ENCODE measurements at regions not wholly inside any gene's neighbourhood (a gene's known extent, or its start where the extent isn't known, plus 50 kb on each side); places are given as distances from the start of the nearest gene placed in this dataset.

DNA sequence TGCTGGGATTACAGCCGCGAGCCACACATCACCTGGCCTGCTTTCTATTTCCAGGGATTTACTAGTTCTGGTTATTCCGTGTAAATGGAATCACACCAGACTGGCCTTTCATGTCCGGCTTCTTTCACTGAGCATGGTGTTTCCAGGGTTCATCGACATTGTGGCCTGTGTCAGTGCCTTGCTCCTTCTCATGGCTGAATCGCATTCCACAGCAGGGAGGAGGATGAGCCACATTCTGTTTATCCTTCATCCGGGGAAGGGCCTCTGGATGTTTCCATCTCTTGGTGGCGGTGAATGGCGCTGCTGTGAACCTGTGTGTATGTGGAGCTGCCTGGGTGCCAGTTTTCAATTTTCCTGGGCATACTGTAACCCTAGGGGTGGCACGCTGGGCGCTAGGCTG lies 58.7 kb upstream of the RNU6ATAC start:
- Mint-ChIP-seq H3K9me3 (no peaks in the 10 kb centered on the region), H3K36me3 (no peaks in the 10 kb centered on the region), H3K27me3 (no peaks in the 10 kb centered on the region), H3K4me1 (ENCODE audit: low read depth) (no peaks in the 10 kb centered on the region), H3K27ac (no peak overlapping the region), H3K4me3 (no peak overlapping the region)
- ChIA-PET CTCF (no interaction called here), POLR2A (no interaction called here)
- intact Hi-C loops (cut with micrococcal nuclease) = no loop called here
- no peak for DNase-seq

DNA sequence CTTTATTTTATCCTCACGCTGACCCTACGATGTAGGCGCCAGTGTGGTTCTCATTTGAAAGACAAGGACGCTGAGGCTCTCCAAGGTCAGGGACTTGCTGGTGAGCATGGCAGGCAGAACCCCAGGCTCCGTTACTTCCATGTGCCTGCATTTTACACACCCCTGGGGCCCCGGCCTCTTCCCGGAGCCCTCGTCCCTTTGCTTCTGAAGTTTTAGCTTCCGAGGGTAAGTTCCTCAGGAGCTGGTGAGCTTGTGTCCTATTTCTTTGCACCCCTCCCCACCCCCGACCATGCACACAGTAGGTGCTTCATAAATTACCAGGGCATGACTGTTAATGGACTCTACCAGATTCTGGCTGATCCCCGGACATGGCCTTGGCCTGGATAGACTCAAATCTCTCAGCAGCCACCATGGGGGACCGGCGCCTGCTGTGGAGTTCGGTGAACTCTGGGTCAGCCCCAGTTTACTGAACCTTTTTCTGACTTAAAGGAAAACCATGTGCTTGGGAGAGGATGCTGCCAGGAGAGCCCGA lies 59.3 kb upstream of the RNU6ATAC start:
- Mint-ChIP-seq H3K4me1 (ENCODE audit: low read depth) (no peaks in the 10 kb centered on the region), H3K27me3 (no peaks in the 10 kb centered on the region), H3K9me3 (no peaks in the 10 kb centered on the region), H3K36me3 (no peaks in the 10 kb centered on the region), H3K27ac (no peak overlapping the region), H3K4me3 (no peak overlapping the region)
- POLR2A ChIA-PET = no interaction called here
- CTCF ChIA-PET = no interaction called here
- intact Hi-C loops (cut with micrococcal nuclease) = no loop called here
- no peak for DNase-seq

DNA sequence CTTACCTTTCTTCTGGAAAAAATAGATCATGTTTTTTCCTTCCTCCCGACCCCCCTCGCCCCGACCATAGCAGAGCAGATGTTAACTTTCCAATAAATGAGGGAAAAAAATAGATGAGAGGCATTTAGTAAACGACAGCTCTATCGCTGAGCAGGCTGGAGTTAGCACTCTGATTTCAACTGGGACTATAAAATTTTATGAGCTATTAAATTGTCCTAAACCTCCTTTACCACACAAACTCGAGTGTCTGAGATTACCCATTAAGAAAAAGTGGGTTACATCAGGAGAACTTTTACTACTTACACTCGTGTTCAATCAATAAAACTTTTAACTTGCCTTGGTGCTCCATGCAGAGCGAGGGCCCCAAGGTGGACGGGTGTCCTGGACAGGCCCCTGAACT lies 59.8 kb upstream of the RNU6ATAC start:
- H3K36me3 Mint-ChIP-seq = no peaks in the 10 kb centered on the region
- intact Hi-C loops (cut with micrococcal nuclease) = no loop called here
- H3K4me3 Mint-ChIP-seq = no peak overlapping the region
- no peak overlapping the region for H3K27ac Mint-ChIP-seq
- ChIA-PET CTCF (no interaction called here), POLR2A (no interaction called here)
- H3K4me1 Mint-ChIP-seq (ENCODE audit: low read depth) = no peaks in the 10 kb centered on the region
- H3K27me3 Mint-ChIP-seq = no peaks in the 10 kb centered on the region
- no peaks in the 10 kb centered on the region for H3K9me3 Mint-ChIP-seq
- no peak for DNase-seq

GRCh38 chr9:134224567-134225093 lies 60.3 kb upstream of the RNU6ATAC start:
- Mint-ChIP-seq H3K27me3 (no peaks in the 10 kb centered on the region), H3K27ac (no peak overlapping the region), H3K9me3 (no peaks in the 10 kb centered on the region), H3K4me3 (no peak overlapping the region), H3K4me1 (ENCODE audit: low read depth) (no peaks in the 10 kb centered on the region), H3K36me3 (no peaks in the 10 kb centered on the region)
- CTCF ChIA-PET = no interaction called here
- no peak for DNase-seq
- intact Hi-C loops (cut with micrococcal nuclease) = no loop called here
- POLR2A ChIA-PET = no interaction called here

GRCh38 chr9:134225186-134225585 lies 60.8 kb upstream of the RNU6ATAC start:
- Mint-ChIP-seq H3K27ac (no peak overlapping the region), H3K4me1 (ENCODE audit: low read depth) (no peaks in the 10 kb centered on the region), H3K36me3 (no peaks in the 10 kb centered on the region), H3K4me3 (no peak overlapping the region), H3K27me3 (no peaks in the 10 kb centered on the region), H3K9me3 (no peaks in the 10 kb centered on the region)
- intact Hi-C loops (cut with micrococcal nuclease) = no loop called here
- ChIA-PET CTCF (no interaction called here), POLR2A (no interaction called here)
- no peak for DNase-seq

DNA sequence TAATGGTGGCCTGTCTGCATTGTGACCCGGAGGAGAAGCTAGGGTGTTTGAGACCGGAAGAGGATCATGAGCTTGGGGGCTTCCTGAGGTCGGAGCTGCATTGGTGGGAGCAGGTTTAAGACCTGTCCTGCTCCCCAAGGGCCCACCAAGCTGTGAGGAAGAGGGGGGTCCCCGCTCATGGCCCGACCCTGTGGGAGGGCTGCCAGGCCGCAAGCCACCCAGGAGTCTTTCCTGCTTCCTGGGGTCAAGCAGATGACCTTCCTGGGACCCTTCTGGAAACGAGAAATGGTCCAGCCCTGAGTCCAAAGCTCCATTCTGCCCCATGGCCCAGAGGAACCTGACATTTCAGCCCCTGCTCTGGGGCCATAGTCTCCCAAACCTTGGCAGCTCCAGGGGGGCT lies 61.5 kb upstream of the RNU6ATAC start:
- DNase-seq = no peak
- H3K9me3 Mint-ChIP-seq = no peaks in the 10 kb centered on the region
- no peak overlapping the region for H3K4me3 Mint-ChIP-seq
- ChIA-PET CTCF (no interaction called here), POLR2A (no interaction called here)
- intact Hi-C loops (cut with micrococcal nuclease) = no loop called here
- H3K4me1 Mint-ChIP-seq (ENCODE audit: low read depth) = no peaks in the 10 kb centered on the region
- no peaks in the 10 kb centered on the region for H3K27me3 Mint-ChIP-seq
- H3K27ac Mint-ChIP-seq = no peak overlapping the region
- H3K36me3 Mint-ChIP-seq = no peaks in the 10 kb centered on the region

DNA sequence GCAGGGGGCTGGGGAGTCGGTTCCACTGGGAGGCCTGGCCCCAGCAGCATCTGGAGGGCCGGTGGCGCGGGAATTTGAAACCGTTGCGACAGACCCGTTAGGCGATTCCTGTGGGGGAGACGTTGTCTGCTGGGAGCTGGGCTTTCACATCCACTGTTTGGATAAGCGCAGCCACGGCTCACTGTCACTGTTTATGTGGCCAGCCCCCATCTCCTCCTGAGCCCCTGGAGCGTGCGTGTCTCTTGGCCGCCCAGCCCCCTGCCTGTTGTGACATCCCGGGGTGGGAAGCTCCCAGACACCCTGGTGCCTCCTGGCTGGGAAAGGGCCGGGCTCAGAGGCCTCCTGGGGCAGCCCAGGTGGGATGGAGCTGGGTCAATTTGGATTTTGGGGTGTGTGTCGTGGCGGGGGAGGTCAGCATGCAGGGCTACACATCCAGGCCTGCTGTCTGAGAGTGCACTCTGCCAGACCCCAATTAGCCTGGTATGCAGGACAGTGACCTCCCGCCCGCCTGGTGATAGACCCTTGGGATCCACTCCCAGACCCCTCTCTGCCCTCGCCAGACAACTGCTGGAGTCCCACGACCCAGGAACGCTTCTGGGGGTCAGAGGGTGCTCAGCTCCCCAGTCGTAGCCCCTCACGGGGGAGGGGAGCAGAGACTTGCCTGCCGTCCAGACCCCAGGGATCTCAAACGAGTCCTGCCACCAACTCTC lies 62.0 kb upstream of the RNU6ATAC start:
- intact Hi-C loops (cut with micrococcal nuclease) = no loop called here
- Mint-ChIP-seq H3K4me1 (ENCODE audit: low read depth) (no peaks in the 10 kb centered on the region), H3K4me3 (no peak overlapping the region), H3K27ac (no peak overlapping the region), H3K9me3 (no peaks in the 10 kb centered on the region), H3K36me3 (no peaks in the 10 kb centered on the region), H3K27me3 (no peaks in the 10 kb centered on the region)
- no peak for DNase-seq
- ChIA-PET CTCF (no interaction called here), POLR2A (no interaction called here)

- Mint-ChIP-seq H3K36me3 (no peaks in the 10 kb centered on the region), H3K4me3 (no peak overlapping the region), H3K4me1 (ENCODE audit: low read depth) (no peaks in the 10 kb centered on the region), H3K9me3 (no peaks in the 10 kb centered on the region), H3K27me3 (peaks cover 2% of the 10 kb centered on the region), H3K27ac (no peak overlapping the region)
- DNase-seq = no peak
- intact Hi-C loops (cut with micrococcal nuclease) = no loop called here
- CTCF ChIA-PET = no interaction called here
- POLR2A ChIA-PET = no interaction called here
These were observed 63.4 kb upstream of the RNU6ATAC start for GRCh38 chr9:134227451-134228411.

GRCh38 chr9:134228649-134229048 lies 64.3 kb upstream of the RNU6ATAC start:
- no peaks in the 10 kb centered on the region for H3K36me3 Mint-ChIP-seq
- intact Hi-C loops (cut with micrococcal nuclease) = no loop called here
- peaks cover 2% of the 10 kb centered on the region for H3K27me3 Mint-ChIP-seq
- DNase-seq = no peak
- no peaks in the 10 kb centered on the region for H3K4me1 Mint-ChIP-seq (ENCODE audit: low read depth)
- no peak overlapping the region for H3K27ac Mint-ChIP-seq
- ChIA-PET POLR2A (no interaction called here), CTCF (no interaction called here)
- H3K9me3 Mint-ChIP-seq = no peaks in the 10 kb centered on the region
- no peak overlapping the region for H3K4me3 Mint-ChIP-seq

DNA sequence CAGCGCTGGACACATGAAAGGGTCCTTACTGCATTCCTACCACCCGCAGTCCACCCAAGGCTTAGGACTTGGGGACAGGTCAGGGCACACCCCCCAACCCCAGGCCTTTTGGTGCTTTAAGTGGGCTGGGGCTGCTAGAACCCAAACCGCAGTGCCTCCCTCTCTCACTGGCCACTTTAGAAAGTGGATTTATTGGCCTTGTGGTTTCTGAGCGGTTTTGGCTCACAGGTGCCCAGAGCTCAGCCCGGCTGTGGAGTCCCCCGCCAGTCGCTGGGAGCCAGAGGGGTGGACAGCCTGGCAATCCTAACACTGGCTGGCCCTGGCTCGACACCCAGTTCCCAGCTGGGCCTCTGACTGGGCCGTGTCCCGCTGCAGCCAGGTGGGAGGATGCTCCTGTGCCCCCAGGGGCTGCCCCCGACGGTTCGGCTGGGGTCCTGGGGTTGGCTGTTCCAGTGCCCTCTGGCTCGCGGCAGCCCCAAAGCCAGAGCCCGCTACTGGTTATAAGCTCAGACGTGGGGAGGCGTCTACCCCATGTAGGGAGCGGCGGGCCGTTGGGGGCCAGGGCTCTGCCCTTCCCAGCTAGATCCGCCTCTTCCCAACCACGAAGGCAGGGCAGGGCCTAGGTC lies 65.2 kb upstream of the RNU6ATAC start:
- CTCF ChIA-PET = no interaction called here
- Mint-ChIP-seq H3K4me3 (no peak overlapping the region), H3K27ac (no peak overlapping the region), H3K4me1 (ENCODE audit: low read depth) (no peaks in the 10 kb centered on the region), H3K36me3 (no peaks in the 10 kb centered on the region), H3K27me3 (peaks cover 2% of the 10 kb centered on the region), H3K9me3 (no peaks in the 10 kb centered on the region)
- DNase-seq = no peak
- POLR2A ChIA-PET = no interaction called here
- intact Hi-C loops (cut with micrococcal nuclease) = no loop called here

DNA sequence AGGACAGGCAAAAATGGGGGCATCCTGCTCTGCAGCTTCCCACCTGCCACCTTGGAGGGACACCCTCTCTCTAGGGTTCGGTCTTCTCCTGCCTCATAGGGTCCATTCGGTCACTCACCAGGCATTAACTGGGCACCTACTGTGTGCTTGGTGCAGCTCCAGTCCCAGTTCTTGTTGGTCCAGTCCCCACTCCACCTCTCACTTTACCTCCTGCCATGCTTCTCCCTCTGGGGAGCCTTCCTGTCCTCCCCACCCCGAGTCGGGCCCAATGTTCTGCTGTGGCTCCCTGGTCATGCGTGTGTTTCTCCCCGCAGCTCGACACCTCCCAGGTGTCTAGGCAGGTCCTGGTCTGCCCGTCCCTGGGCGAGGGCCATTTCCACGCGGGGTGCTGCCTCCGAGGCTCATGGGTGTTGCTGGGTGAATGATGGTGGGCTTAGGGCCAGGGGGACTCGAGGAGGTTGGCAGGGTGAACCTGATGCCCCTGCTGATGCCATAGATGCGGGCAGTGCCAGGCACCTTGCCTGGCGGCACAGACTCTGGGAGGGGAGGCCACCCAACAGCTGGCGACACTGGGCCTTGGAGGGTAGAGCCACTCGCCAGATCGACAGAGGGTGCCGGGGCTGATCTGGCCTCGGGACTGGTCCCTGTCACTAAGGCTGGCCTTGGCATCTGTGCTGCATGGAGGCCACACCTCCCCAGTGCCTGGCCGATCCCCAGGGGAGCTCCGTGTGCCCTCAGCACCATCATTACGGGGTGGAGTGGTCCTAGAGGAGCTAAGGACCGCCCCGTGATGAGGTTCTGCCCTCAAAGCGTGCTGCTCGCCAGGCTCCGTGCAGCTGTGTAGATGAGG lies 66.0 kb upstream of the RNU6ATAC start:
- H3K36me3 Mint-ChIP-seq = no peaks in the 10 kb centered on the region
- H3K9me3 Mint-ChIP-seq = no peaks in the 10 kb centered on the region
- no peaks in the 10 kb centered on the region for H3K4me1 Mint-ChIP-seq (ENCODE audit: low read depth)
- no peak overlapping the region for H3K4me3 Mint-ChIP-seq
- intact Hi-C loops (cut with micrococcal nuclease) = no loop called here
- POLR2A ChIA-PET = no interaction called here
- CTCF ChIA-PET = no interaction called here
- no peak for DNase-seq
- peaks cover 2% of the 10 kb centered on the region for H3K27me3 Mint-ChIP-seq
- no peak overlapping the region for H3K27ac Mint-ChIP-seq

DNA sequence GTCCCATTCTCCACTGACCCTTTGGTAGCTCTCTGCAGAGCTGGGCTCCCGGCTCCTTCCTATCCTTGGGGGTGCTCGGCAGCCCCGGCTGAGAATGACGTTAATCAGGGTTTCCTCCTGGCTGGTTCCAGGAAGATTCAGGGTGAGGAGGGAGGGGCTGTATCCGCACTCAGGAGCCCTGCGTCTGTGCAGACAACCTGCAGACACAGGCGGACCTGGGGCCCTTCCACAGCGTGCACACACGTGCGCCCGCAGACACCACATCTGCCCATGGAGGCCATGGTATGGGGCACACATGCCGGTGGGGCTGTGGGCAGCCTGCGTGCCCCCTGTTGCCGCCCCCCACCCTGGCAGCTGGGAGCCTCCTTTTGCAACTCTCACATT lies 66.6 kb upstream of the RNU6ATAC start:
- H3K4me3 Mint-ChIP-seq = no peak overlapping the region
- H3K27ac Mint-ChIP-seq = no peak overlapping the region
- CTCF ChIA-PET = no interaction called here
- no peaks in the 10 kb centered on the region for H3K36me3 Mint-ChIP-seq
- POLR2A ChIA-PET = no interaction called here
- DNase-seq = no peak
- H3K27me3 Mint-ChIP-seq = peaks cover 2% of the 10 kb centered on the region
- intact Hi-C loops (cut with micrococcal nuclease) = no loop called here
- H3K4me1 Mint-ChIP-seq (ENCODE audit: low read depth) = no peaks in the 10 kb centered on the region
- no peaks in the 10 kb centered on the region for H3K9me3 Mint-ChIP-seq
